K562 (cell line): ENCODE measurements at regions not wholly inside any gene's neighbourhood (a gene's known extent, or its start where the extent isn't known, plus 50 kb on each side); places are given as distances from the start of the nearest gene placed in this dataset.

ENCODE experiments used
- ATAC-seq: fragments of 200-7000 bp; cut with Tn5 transposase; 3 replicates; pipeline ENCODE4 v1.9.1; 2020; ENCODE audit warnings: moderate library complexity
- BruUV-seq: library from RNA; stranded (reverse); fragments of 400-500 nt; replicated peaks from 2 replicates; lab custom pipeline; 2021; lab: Mats Ljungman, UMichigan
- CTCF ChIA-PET: fragments of 300-600 bp; formaldehyde crosslinking; extraction: SDS; loops from one replicate; lab custom pipeline; 2021; ENCODE audit warnings: low intra/inter-chr PET ratio; lab: Yijun Ruan, JAX
- POLR2A ChIA-PET: fragments of 300-600, 350-650 bp; sonication (Branson Sonifier 250); formaldehyde crosslinking; extraction: SDS; loops from one replicate; lab custom pipeline; 2021; ENCODE audit warnings: antibody characterized with exemption, inconsistent platforms; lab: Yijun Ruan, JAX
- DNase-seq, 4 experiments: peaks; one replicate each; pipeline versions ENCODE4 v3.0.0 to v3.0.0-alpha.2; 2011 to 2018; ENCODE audit warnings: low spot score in 3 of 4, mixed read lengths in 3 of 4; ENCODE audit errors: extremely low read depth in 1 of 4
- FAIRE-seq: peaks from 2 replicates; lab custom pipeline; 2011; peaks lifted over from hg19 to GRCh38; lab: Jason Lieb, UNC
- H2AFZ ChIP-seq: 2 replicates; pipeline ENCODE4 v1.6.0; 2011; ENCODE audit warnings: low read depth, low read length, control low read depth, inconsistent platforms
- H3K27ac ChIP-seq: fragments of 200-600 bp; 3 replicates; pipeline ENCODE4 v1.8.0; 2011; ENCODE audit warnings: low read depth, mild to moderate bottlenecking, control low read depth, inconsistent platforms, low read length, moderate library complexity, mixed read lengths; ENCODE audit errors: extremely low read depth
- H3K27me3 ChIP-seq, 2 experiments: fragments of 300-600 bp in 1 of 2; 2 replicates in 1 of 2; 3 replicates in 1 of 2; pipeline versions ENCODE4 v1.6.0 to v1.8.0; 2011; ENCODE audit warnings: inconsistent platforms in 2 of 2, low read length in 2 of 2, mild to moderate bottlenecking in 1 of 2, mixed read lengths in 1 of 2, moderate library complexity in 1 of 2; ENCODE audit not compliant: control insufficient read depth in 2 of 2, insufficient read depth in 2 of 2
- H3K36me3 ChIP-seq: fragments of 300-600 bp; 3 replicates; pipeline ENCODE4 v1.8.0; 2011; ENCODE audit warnings: mild to moderate bottlenecking, low read length, inconsistent platforms; ENCODE audit not compliant: control insufficient read depth, insufficient read depth
- H3K4me1 ChIP-seq, 2 experiments: fragments of 200-600 bp in 1 of 2; replicated peaks in 1 of 2; 2 replicates in 1 of 2; 3 replicates in 1 of 2; pipeline versions ENCODE4 v1.5.1 to v1.8.0; 2011; ENCODE audit warnings: inconsistent platforms in 2 of 2, low read length in 2 of 2, mild to moderate bottlenecking in 1 of 2, mixed read lengths in 1 of 2, moderate library complexity in 1 of 2; ENCODE audit not compliant: control insufficient read depth in 2 of 2, insufficient read depth in 2 of 2
- H3K4me2 ChIP-seq: 2 replicates; pipeline ENCODE4 v1.6.1; 2011; ENCODE audit warnings: low read length, control low read depth, inconsistent platforms, mixed read lengths; ENCODE audit not compliant: insufficient read depth
- H3K4me3 ChIP-seq: fragments of 200-600 bp; sonication (generic), shearing (Covaris generic); 2 replicates; pipeline ENCODE4 v1.5.1; 2016; ENCODE audit warnings: control low read depth, inconsistent platforms
- H3K79me2 ChIP-seq: fragments of 200-600 bp; 3 replicates; pipeline ENCODE4 v1.8.0; 2011; ENCODE audit warnings: low read length, inconsistent platforms; ENCODE audit not compliant: control insufficient read depth, insufficient read depth
- H3K9ac ChIP-seq, 2 experiments: 2 replicates each; pipeline versions ENCODE4 v1.6.0 to v1.6.1; 2011; ENCODE audit warnings: low read depth in 2 of 2, low read length in 2 of 2, control low read depth in 1 of 2, inconsistent platforms in 1 of 2, mild to moderate bottlenecking in 1 of 2, mixed read lengths in 1 of 2; ENCODE audit not compliant: insufficient read depth in 1 of 2
- H3K9me1 ChIP-seq: one replicate; pipeline ENCODE4 v1.6.0; 2011; ENCODE audit warnings: inconsistent platforms, mild to moderate bottlenecking, low read length, moderate library complexity; ENCODE audit not compliant: control insufficient read depth, insufficient read depth
- H3K9me3 ChIP-seq: replicated peaks from 2 replicates; pipeline ENCODE4 v1.5.1; 2011; ENCODE audit warnings: low read depth, low read length, inconsistent platforms; ENCODE audit not compliant: control insufficient read depth, insufficient read depth
- H4K20me1 ChIP-seq: replicated peaks from 2 replicates; pipeline ENCODE4 v1.6.1; 2011; ENCODE audit warnings: low read length, inconsistent platforms, mixed read lengths; ENCODE audit not compliant: control insufficient read depth, insufficient read depth
- ESRRB ChIP-seq: fragments of 250-450 bp; sonication (Bioruptor Pico); IDR thresholded peaks from 2 replicates; pipeline ENCODE4 v1.5.0; 2020; ENCODE audit warnings: mild to moderate bottlenecking, moderate library complexity, borderline replicate concordance
- MXI1 ChIP-seq: IDR thresholded peaks from 2 replicates; pipeline ENCODE4 v1.6.1; 2011; ENCODE audit warnings: low read depth, mild to moderate bottlenecking, improper control_type of control experiment, low read length
- MYC ChIP-seq, 2 experiments: fragments of 250-450 bp in 1 of 2; sonication (Bioruptor Pico) in 1 of 2; IDR thresholded peaks; 2 replicates each; pipeline versions ENCODE4 v1.5.1 to v1.6.1; 2012 to 2021; ENCODE audit warnings: low read depth in 2 of 2, borderline replicate concordance in 1 of 2, improper control_type of control experiment in 1 of 2, low read length in 1 of 2, mild to moderate bottlenecking in 1 of 2, moderate library complexity in 1 of 2
- NCOA1 ChIP-seq: fragments of 450-650 bp; IDR thresholded peaks from 2 replicates; pipeline ENCODE4 v1.6.1; 2016; ENCODE audit warnings: low read depth
- SRF ChIP-seq, 2 experiments: fragments of 250-450, 450-650 bp in 1 of 2; sonication (Bioruptor Pico) in 1 of 2; sonication (generic) in 1 of 2; formaldehyde crosslinking; IDR thresholded peaks; 2 replicates each; pipeline versions ENCODE4 v1.5.0 to v1.5.1; 2020 to 2022; ENCODE audit warnings: mild to moderate bottlenecking in 1 of 2, missing genetic modification reagents in 1 of 2
- TAF1 ChIP-seq: IDR thresholded peaks from 2 replicates; pipeline ENCODE4 v1.6.1; 2011; ENCODE audit warnings: mild to moderate bottlenecking, low read length, moderate library complexity; ENCODE audit not compliant: insufficient read depth, control insufficient read depth, severe bottlenecking; ENCODE audit errors: extremely low read depth
- TCF7 ChIP-seq: sonication (generic); IDR thresholded peaks from 2 replicates; pipeline ENCODE4 v1.6.1; 2016; ENCODE audit warnings: antibody characterized with exemption, borderline replicate concordance
- TEAD1 ChIP-seq, 2 experiments: fragments of 450-650 bp in 1 of 2; sonication (generic) in 1 of 2; formaldehyde crosslinking; IDR thresholded peaks; 2 replicates each; pipeline versions ENCODE4 v1.4.0 to v1.8.0; 2020 to 2022; ENCODE audit warnings: mild to moderate bottlenecking in 2 of 2, missing genetic modification reagents in 1 of 2
- TEAD2 ChIP-seq: fragments of 450-650 bp; IDR thresholded peaks from 2 replicates; pipeline ENCODE4 v1.6.1; 2016; ENCODE audit warnings: missing genetic modification characterization, control low read depth, missing compliant biosample characterization
- ZNF668 ChIP-seq: fragments of 250-450 bp; sonication (Bioruptor Pico); IDR thresholded peaks from 2 replicates; pipeline ENCODE4 v1.8.0; 2022; ENCODE audit warnings: mild to moderate bottlenecking, inconsistent platforms
- WGBS: fragments of 100-300 bp; shearing (Covaris generic); methylation state at CpG from one replicate; pipeline ENCODE4 v1.1.6; 2016; ENCODE audit warnings: low coverage, mixed read lengths; ENCODE audit not compliant: insufficient coverage; ENCODE audit errors: missing lambda C conversion rate; 5-methylcytosine and 5-hydroxymethylcytosine counted together
- in situ Hi-C: fragments of 300-500 bp; cut with MboI; formaldehyde crosslinking; loops from 4 replicates; pipeline ENCODE4 v1.15.0; 2018; ENCODE audit warnings: inconsistent platforms, mixed read lengths
- intact Hi-C: fragments of 100-400 bp; cut with micrococcal nuclease; formaldehyde crosslinking; loops from 2 replicates; pipeline ENCODE4 v1.14.2; 2022
- TF ChIP-seq, protein P1 (sequence below): sonication (generic); formaldehyde crosslinking; IDR thresholded peaks from 2 replicates; pipeline ENCODE4 v1.8.1; 2022; ENCODE audit warnings: missing genetic modification reagents
- TF ChIP-seq, protein P2 (sequence below), 2 experiments: fragments of 450-650 bp in 1 of 2; IDR thresholded peaks; 2 replicates each; pipeline ENCODE4 v1.6.1; 2011 to 2017; ENCODE audit warnings: low read depth in 2 of 2, antibody characterized with exemption in 1 of 2, borderline replicate concordance in 1 of 2, low read length in 1 of 2, mild to moderate bottlenecking in 1 of 2, mixed read lengths in 1 of 2; ENCODE audit not compliant: control insufficient read depth in 1 of 2

DNA sequence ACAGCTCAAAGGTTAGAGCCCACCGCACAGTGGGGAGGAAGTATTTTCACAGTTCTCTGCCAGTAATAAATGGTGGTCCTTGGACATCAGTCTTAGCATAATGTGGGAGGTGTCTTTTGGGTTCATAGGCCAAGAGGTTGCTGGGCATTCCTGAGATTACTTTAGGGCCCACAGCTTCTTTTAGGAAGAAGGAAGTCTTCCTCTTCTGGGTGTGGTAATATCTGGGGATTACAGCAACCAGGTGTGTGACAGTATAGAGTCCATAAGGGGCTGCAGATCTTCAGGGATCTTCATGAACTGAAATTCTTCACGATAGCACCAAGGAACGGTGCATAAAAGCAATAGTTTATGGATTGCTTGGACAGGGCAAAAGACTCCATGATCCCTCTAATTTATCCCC is 56.2 kb upstream of the PTGR2 start:
- no peaks in the 10 kb centered on the region for H3K27me3 ChIP-seq
- H3K27ac ChIP-seq: no peak overlapping the region
- no peak overlapping the region for H3K4me3 ChIP-seq
- no peaks in the 10 kb centered on the region for H3K9me1 ChIP-seq
- in situ Hi-C loops: no loop called here
- no peaks in the 10 kb centered on the region for H3K9me3 ChIP-seq
- no peaks in the 10 kb centered on the region for H4K20me1 ChIP-seq
- WGBS: 73% methylated on average over 3 of the region's 3 CpGs
- intact Hi-C loops: no loop called here
- H2AFZ ChIP-seq: no peak overlapping the region
- no TSS peak for BruUV-seq
- ChIA-PET POLR2A (interaction anchor here (0.6 to 1.6 kb wide), 2 partner anchors 9 to 54 kb away, joined by 3 to 10 read pairs; no protein-coding TSS in a partner anchor), CTCF (no interaction called here)
- no peaks in the 10 kb centered on the region for H3K36me3 ChIP-seq
- H3K9ac ChIP-seq: no peak overlapping the region
- TF ChIP-seq NCOA1: no peak
- TF ChIP-seq, protein P1, sequence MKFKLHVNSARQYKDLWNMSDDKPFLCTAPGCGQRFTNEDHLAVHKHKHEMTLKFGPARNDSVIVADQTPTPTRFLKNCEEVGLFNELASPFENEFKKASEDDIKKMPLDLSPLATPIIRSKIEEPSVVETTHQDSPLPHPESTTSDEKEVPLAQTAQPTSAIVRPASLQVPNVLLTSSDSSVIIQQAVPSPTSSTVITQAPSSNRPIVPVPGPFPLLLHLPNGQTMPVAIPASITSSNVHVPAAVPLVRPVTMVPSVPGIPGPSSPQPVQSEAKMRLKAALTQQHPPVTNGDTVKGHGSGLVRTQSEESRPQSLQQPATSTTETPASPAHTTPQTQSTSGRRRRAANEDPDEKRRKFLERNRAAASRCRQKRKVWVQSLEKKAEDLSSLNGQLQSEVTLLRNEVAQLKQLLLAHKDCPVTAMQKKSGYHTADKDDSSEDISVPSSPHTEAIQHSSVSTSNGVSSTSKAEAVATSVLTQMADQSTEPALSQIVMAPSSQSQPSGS (CRISPR knock-in tag): no peak
- TF ChIP-seq, protein P2, sequence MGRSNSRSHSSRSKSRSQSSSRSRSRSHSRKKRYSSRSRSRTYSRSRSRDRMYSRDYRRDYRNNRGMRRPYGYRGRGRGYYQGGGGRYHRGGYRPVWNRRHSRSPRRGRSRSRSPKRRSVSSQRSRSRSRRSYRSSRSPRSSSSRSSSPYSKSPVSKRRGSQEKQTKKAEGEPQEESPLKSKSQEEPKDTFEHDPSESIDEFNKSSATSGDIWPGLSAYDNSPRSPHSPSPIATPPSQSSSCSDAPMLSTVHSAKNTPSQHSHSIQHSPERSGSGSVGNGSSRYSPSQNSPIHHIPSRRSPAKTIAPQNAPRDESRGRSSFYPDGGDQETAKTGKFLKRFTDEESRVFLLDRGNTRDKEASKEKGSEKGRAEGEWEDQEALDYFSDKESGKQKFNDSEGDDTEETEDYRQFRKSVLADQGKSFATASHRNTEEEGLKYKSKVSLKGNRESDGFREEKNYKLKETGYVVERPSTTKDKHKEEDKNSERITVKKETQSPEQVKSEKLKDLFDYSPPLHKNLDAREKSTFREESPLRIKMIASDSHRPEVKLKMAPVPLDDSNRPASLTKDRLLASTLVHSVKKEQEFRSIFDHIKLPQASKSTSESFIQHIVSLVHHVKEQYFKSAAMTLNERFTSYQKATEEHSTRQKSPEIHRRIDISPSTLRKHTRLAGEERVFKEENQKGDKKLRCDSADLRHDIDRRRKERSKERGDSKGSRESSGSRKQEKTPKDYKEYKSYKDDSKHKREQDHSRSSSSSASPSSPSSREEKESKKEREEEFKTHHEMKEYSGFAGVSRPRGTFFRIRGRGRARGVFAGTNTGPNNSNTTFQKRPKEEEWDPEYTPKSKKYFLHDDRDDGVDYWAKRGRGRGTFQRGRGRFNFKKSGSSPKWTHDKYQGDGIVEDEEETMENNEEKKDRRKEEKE (IDR thresholded peaks at IDR 0.05; ENCODE audit: borderline replicate concordance in 1 of 2, control insufficient read depth in 1 of 2, low read depth in 2 of 2, low read length in 1 of 2): no peak
- TF ChIP-seq MXI1: no peak
- no peak for TF ChIP-seq MYC (IDR thresholded peaks at IDR 0.05; ENCODE audit: low read depth, low read length)
- TF ChIP-seq MYC (CRISPR knock-in tag; IDR thresholded peaks at IDR 0.05; ENCODE audit: borderline replicate concordance, low read depth): no peak
- no peak for TF ChIP-seq SRF (CRISPR knock-in tag; IDR thresholded peaks at IDR 0.05)
- no peak for TF ChIP-seq TAF1
- no peak for TF ChIP-seq TCF7
- TF ChIP-seq ESRRB (CRISPR knock-in tag): no peak
- no peak for TF ChIP-seq ZNF668 (CRISPR knock-in tag)
- no peak for TF ChIP-seq TEAD1 (CRISPR knock-in tag; IDR thresholded peaks at IDR 0.05)
- no peak for TF ChIP-seq TEAD2 (tag)
- peaks cover 0 to 3% of the 10 kb centered on the region in 2 experiments; a peak in 3 of 5 replicates for H3K4me1 ChIP-seq
- no peak overlapping the region for H3K4me2 ChIP-seq
- FAIRE-seq (no peak), ATAC-seq (no peak), DNase-seq (no peak)
- H3K79me2 ChIP-seq: no peaks in the 10 kb centered on the region
